ENCODE measurements at regions not wholly inside any gene's neighbourhood (a gene's known extent, or its start where the extent isn't known, plus 50 kb on each side); places are given as distances from the start of the nearest gene placed in this dataset.

DNA sequence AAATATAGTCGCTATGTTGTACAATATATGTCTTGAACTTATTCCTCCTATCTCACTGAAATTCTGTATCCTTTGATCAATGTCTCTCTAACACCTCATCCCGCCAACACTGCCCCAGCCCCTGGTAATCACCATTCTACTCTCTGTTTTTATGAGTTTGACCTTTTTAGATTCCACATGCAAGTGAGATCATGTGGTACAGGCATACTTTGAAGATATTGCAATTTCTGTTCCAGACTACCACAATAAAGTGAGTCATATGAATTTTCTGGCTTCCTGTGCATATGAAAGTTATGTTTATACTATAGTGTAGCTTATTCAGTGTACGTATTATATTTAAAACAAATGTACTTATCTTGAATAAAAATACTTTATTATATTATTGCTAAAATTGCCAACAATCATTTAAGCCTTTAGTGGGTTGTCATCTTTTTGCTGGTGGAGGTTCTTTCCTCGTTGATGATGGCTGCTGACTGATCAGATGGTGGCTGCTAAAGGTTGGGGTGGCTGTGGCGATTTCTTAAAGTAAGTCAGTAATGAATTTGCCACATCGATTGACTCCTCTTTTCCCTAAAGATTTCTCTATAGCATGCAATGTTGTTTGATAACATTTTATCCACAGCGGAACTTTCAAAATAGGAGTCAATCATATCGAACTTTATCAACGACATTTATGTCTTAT is 257.2 kb downstream of the NFKBIZ start:
- CTCF ChIA-PET (ENCODE audit: low intra/inter-chr PET ratio, low total read pairs) = no interaction called here
- POLR2A ChIA-PET = no interaction called here
- FAIRE-seq = no peak
- Histone ChIP-seq H4K20me1 (ENCODE audit: insufficient read depth, low read length) (no peaks in the 10 kb centered on the region), H2AFZ (ENCODE audit: low read length) (no peak overlapping the region), H3K27me3 (ENCODE audit: control insufficient read depth in 1 of 2, insufficient read depth in 2 of 2, low read length in 2 of 2) (no peaks in the 10 kb centered on the region), H3K79me2 (ENCODE audit: insufficient read depth, low read length) (no peaks in the 10 kb centered on the region), H3K4me1 (ENCODE audit: insufficient read depth, low read length) (no peaks in the 10 kb centered on the region), H3K27ac (ENCODE audit: extremely low read length, insufficient read depth, low read length) (no peak overlapping the region), H3K4me2 (ENCODE audit: low read depth, low read length) (no peak overlapping the region), H3K36me3 (replicated peaks in 1 of 2; ENCODE audit: control insufficient read depth in 1 of 2, insufficient read depth in 2 of 2, low read length in 2 of 2) (no peaks in the 10 kb centered on the region), H3K9me3 (ENCODE audit: low read length) (no peaks in the 10 kb centered on the region), H3K9ac (ENCODE audit: insufficient read depth, low read depth, low read length) (no peak overlapping the region), H3K4me3 (replicated peaks in 1 of 3; ENCODE audit: insufficient read depth in 1 of 3, low read depth in 2 of 3, low read length in 3 of 3) (no peak overlapping the region)
- ATAC-seq = no peak
- intact Hi-C loops (cut with micrococcal nuclease; ENCODE audit: unreplicated experiment) (loop anchor here (10.0 kb wide), 1 partner anchor 182 kb away; no protein-coding TSS in a partner anchor), in situ Hi-C loops (cut with HindIII; ENCODE audit: extremely low pct_ligation_motif_present, low pct_unique_long_range_greater_than_20kb) (no loop called here)
- BruUV-seq (replicated peaks) = no TSS peak
- WGBS (ENCODE audit: low lambda C conversion rate) = 21% methylated on average over 9 of the region's 9 CpGs
- no peak for TF ChIP-seq AHR (CRISPR knock-in tag; IDR thresholded peaks at IDR 0.05)
- TF ChIP-seq, protein P1, sequence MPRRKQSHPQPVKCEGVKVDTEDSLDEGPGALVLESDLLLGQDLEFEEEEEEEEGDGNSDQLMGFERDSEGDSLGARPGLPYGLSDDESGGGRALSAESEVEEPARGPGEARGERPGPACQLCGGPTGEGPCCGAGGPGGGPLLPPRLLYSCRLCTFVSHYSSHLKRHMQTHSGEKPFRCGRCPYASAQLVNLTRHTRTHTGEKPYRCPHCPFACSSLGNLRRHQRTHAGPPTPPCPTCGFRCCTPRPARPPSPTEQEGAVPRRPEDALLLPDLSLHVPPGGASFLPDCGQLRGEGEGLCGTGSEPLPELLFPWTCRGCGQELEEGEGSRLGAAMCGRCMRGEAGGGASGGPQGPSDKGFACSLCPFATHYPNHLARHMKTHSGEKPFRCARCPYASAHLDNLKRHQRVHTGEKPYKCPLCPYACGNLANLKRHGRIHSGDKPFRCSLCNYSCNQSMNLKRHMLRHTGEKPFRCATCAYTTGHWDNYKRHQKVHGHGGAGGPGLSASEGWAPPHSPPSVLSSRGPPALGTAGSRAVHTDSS (CRISPR knock-in tag; conservative IDR thresholded peaks at IDR 0.05) = no peak
- TF ChIP-seq PCBP2 (optimal IDR thresholded peaks at IDR 0.05; ENCODE audit: low read depth, low read length, poor library complexity, severe bottlenecking) = no peak
- no peak for TF ChIP-seq ZSCAN31 (CRISPR knock-in tag; IDR thresholded peaks at IDR 0.05; ENCODE audit: low read depth)
- no peak for TF ChIP-seq HOXA3 (CRISPR knock-in tag; IDR thresholded peaks at IDR 0.05)
- TF ChIP-seq, protein P2, sequence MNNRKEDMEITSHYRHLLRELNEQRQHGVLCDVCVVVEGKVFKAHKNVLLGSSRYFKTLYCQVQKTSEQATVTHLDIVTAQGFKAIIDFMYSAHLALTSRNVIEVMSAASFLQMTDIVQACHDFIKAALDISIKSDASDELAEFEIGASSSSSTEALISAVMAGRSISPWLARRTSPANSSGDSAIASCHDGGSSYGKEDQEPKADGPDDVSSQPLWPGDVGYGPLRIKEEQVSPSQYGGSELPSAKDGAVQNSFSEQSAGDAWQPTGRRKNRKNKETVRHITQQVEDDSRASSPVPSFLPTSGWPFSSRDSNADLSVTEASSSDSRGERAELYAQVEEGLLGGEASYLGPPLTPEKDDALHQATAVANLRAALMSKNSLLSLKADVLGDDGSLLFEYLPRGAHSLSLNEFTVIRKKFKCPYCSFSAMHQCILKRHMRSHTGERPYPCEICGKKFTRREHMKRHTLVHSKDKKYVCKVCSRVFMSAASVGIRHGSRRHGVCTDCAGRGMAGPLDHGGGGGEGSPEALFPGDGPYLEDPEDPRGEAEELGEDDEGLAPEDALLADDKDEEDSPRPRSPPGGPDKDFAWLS (CRISPR knock-in tag; IDR thresholded peaks at IDR 0.05; ENCODE audit: borderline replicate concordance) = no peak
- no peak for TF ChIP-seq ZMYM3 (CRISPR knock-in tag; IDR thresholded peaks at IDR 0.05)
- TF ChIP-seq, protein P3, sequence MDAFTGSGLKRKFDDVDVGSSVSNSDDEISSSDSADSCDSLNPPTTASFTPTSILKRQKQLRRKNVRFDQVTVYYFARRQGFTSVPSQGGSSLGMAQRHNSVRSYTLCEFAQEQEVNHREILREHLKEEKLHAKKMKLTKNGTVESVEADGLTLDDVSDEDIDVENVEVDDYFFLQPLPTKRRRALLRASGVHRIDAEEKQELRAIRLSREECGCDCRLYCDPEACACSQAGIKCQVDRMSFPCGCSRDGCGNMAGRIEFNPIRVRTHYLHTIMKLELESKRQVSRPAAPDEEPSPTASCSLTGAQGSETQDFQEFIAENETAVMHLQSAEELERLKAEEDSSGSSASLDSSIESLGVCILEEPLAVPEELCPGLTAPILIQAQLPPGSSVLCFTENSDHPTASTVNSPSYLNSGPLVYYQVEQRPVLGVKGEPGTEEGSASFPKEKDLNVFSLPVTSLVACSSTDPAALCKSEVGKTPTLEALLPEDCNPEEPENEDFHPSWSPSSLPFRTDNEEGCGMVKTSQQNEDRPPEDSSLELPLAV (CRISPR knock-in tag; conservative IDR thresholded peaks at IDR 0.05; ENCODE audit: low read depth) = no peak
- no peak for TF ChIP-seq ZNF543 (CRISPR knock-in tag; IDR thresholded peaks at IDR 0.05)
- TF ChIP-seq ZNF121 (CRISPR knock-in tag; IDR thresholded peaks at IDR 0.05) = no peak
- TF ChIP-seq ZNF20 (CRISPR knock-in tag; IDR thresholded peaks at IDR 0.05) = no peak
- TF ChIP-seq ZNF703 (CRISPR knock-in tag; IDR thresholded peaks at IDR 0.05; ENCODE audit: borderline replicate concordance) = no peak
- TF ChIP-seq STAT5B (CRISPR knock-in tag; IDR thresholded peaks at IDR 0.05) = no peak
- TF ChIP-seq ZBTB8A (CRISPR knock-in tag; IDR thresholded peaks at IDR 0.05; ENCODE audit: borderline replicate concordance, low read depth) = no peak
- DNase-seq (ENCODE audit: low spot score) = no peak
